HepG2 (cell line): ENCODE measurements at regions not wholly inside any gene's neighbourhood (a gene's known extent, or its start where the extent isn't known, plus 50 kb on each side); places are given as distances from the start of the nearest gene placed in this dataset.

Experiments
- ATAC-seq: fragments of 200-7000 bp; cut with Tn5 transposase; 3 replicates; pipeline ENCODE4 v1.9.1; 2020; ENCODE audit warnings: mild to moderate bottlenecking, moderate library complexity
- BruUV-seq: library from RNA; stranded (reverse); fragments of 400-500 nt; replicated peaks from 2 replicates; lab custom pipeline; 2021; lab: Mats Ljungman, UMichigan
- CTCF ChIA-PET: fragments of 300-600 bp; formaldehyde crosslinking; extraction: SDS; loops from one replicate; lab custom pipeline; 2021; ENCODE audit warnings: low total read pairs, inconsistent platforms, low intra/inter-chr PET ratio; lab: Yijun Ruan, JAX
- POLR2A ChIA-PET: fragments of 350-600 bp; sonication (Branson Sonifier 250); formaldehyde crosslinking; loops from one replicate; lab custom pipeline; 2020; ENCODE audit warnings: antibody characterized with exemption, inconsistent platforms; lab: Yijun Ruan, JAX
- DNase-seq: peaks from one replicate; pipeline ENCODE4 v3.0.0-alpha.2; 2015; ENCODE audit warnings: low spot score
- FAIRE-seq: peaks from 3 replicates; lab custom pipeline; 2011; peaks lifted over from hg19 to GRCh38; lab: Jason Lieb, UNC
- H2AFZ ChIP-seq: one replicate; pipeline ENCODE4 v1.6.1; 2011; ENCODE audit warnings: low read length, inconsistent platforms
- H3K27ac ChIP-seq: fragments of 300-600 bp; 3 replicates; pipeline ENCODE4 v1.8.0; 2011; ENCODE audit warnings: mixed run types, mild to moderate bottlenecking, mixed read lengths, low read length, inconsistent platforms; ENCODE audit not compliant: insufficient read depth; ENCODE audit errors: extremely low read length
- H3K27me3 ChIP-seq, 2 experiments: fragments of 200-600 bp in 1 of 2; 2 replicates in 1 of 2; 3 replicates in 1 of 2; pipeline versions ENCODE4 v1.6.0 to v1.8.0; 2011; ENCODE audit warnings: low read length in 2 of 2, mild to moderate bottlenecking in 2 of 2, moderate library complexity in 2 of 2, inconsistent platforms in 1 of 2; ENCODE audit not compliant: insufficient read depth in 2 of 2, control insufficient read depth in 1 of 2
- H3K36me3 ChIP-seq, 2 experiments: fragments of 200-600 bp in 1 of 2; replicated peaks in 1 of 2; 2 replicates in 1 of 2; 3 replicates in 1 of 2; pipeline versions ENCODE4 v1.5.1 to v1.8.0; 2011; ENCODE audit warnings: low read length in 2 of 2, inconsistent platforms in 1 of 2; ENCODE audit not compliant: insufficient read depth in 2 of 2, control insufficient read depth in 1 of 2
- H3K4me1 ChIP-seq: 2 replicates; pipeline ENCODE4 v1.5.1; 2012; ENCODE audit warnings: low read length, inconsistent platforms; ENCODE audit not compliant: insufficient read depth
- H3K4me2 ChIP-seq: 2 replicates; pipeline ENCODE4 v1.6.0; 2011; ENCODE audit warnings: low read depth, low read length, inconsistent platforms
- H3K4me3 ChIP-seq, 3 experiments: fragments of 200-600 bp in 1 of 3; sonication (generic), shearing (Covaris generic) in 1 of 3; replicated peaks in 1 of 3; 2 replicates each; pipeline ENCODE4 v1.5.1; 2011 to 2016; ENCODE audit warnings: low read length in 3 of 3, inconsistent platforms in 2 of 3, low read depth in 2 of 3, mild to moderate bottlenecking in 2 of 3, control low read depth in 1 of 3, mixed read lengths in 1 of 3; ENCODE audit not compliant: insufficient read depth in 1 of 3
- H3K79me2 ChIP-seq: one replicate; pipeline ENCODE4 v1.6.1; 2011; ENCODE audit warnings: low read length, inconsistent platforms; ENCODE audit not compliant: insufficient read depth
- H3K9ac ChIP-seq: 2 replicates; pipeline ENCODE4 v1.6.0; 2011; ENCODE audit warnings: mild to moderate bottlenecking, low read depth, low read length, inconsistent platforms; ENCODE audit not compliant: insufficient read depth
- H3K9me3 ChIP-seq: 2 replicates; pipeline ENCODE4 v1.5.1; 2012; ENCODE audit warnings: mild to moderate bottlenecking, low read length
- H4K20me1 ChIP-seq: 2 replicates; pipeline ENCODE4 v1.6.0; 2011; ENCODE audit warnings: inconsistent platforms, mild to moderate bottlenecking, low read length, moderate library complexity; ENCODE audit not compliant: insufficient read depth
- HMG20A ChIP-seq: IDR thresholded peaks from 2 replicates; pipeline ENCODE4 v1.6.1; 2016; ENCODE audit warnings: borderline replicate concordance
- PPARG ChIP-seq: conservative IDR thresholded peaks from 2 replicates; pipeline ENCODE4 v1.6.1; 2016; ENCODE audit warnings: missing biosample characterization, missing genetic modification reagents
- ZNF672 ChIP-seq: sonication (generic); formaldehyde crosslinking; IDR thresholded peaks from 2 replicates; pipeline ENCODE4 v1.8.1; 2022; ENCODE audit warnings: missing genetic modification reagents
- ZNF841 ChIP-seq: sonication (generic); formaldehyde crosslinking; IDR thresholded peaks from 2 replicates; pipeline ENCODE4 v1.8.1; 2023; ENCODE audit warnings: missing genetic modification reagents, borderline replicate concordance
- ZNF879 ChIP-seq: sonication (generic); formaldehyde crosslinking; IDR thresholded peaks from 2 replicates; pipeline ENCODE4 v1.8.1; 2023; ENCODE audit warnings: missing genetic modification reagents
- WGBS: methylation state at CpG from one replicate; pipeline ENCODE4 v1.1.6; 2017; ENCODE audit warnings: low lambda C conversion rate; 5-methylcytosine and 5-hydroxymethylcytosine counted together
- in situ Hi-C: cut with HindIII; loops from 2 replicates; pipeline ENCODE4 v1.10.0; 2017; ENCODE audit warnings: low pct_unique_long_range_greater_than_20kb; ENCODE audit not compliant: extremely low pct_ligation_motif_present
- intact Hi-C: fragments of 100-400 bp; cut with micrococcal nuclease; formaldehyde crosslinking; loops from one replicate; pipeline ENCODE4 v1.10.0; 2022; ENCODE audit not compliant: unreplicated experiment
- TF ChIP-seq, protein P1 (sequence below): sonication (generic); formaldehyde crosslinking; IDR thresholded peaks from 2 replicates; pipeline ENCODE4 v1.5.0; 2020; ENCODE audit warnings: mild to moderate bottlenecking, missing genetic modification reagents, moderate library complexity
- TF ChIP-seq, protein P2 (sequence below): sonication (generic); formaldehyde crosslinking; IDR thresholded peaks from 2 replicates; pipeline ENCODE4 v1.4.0; 2020; ENCODE audit warnings: missing genetic modification reagents
- TF ChIP-seq, protein P3 (sequence below): sonication (generic); formaldehyde crosslinking; conservative IDR thresholded peaks from 2 replicates; pipeline ENCODE4 v1.4.0; 2020; ENCODE audit warnings: missing genetic modification reagents
- TF ChIP-seq, protein P4 (sequence below): IDR thresholded peaks from 2 replicates; pipeline ENCODE4 v1.6.1; 2018; ENCODE audit warnings: missing genetic modification reagents

DNA sequence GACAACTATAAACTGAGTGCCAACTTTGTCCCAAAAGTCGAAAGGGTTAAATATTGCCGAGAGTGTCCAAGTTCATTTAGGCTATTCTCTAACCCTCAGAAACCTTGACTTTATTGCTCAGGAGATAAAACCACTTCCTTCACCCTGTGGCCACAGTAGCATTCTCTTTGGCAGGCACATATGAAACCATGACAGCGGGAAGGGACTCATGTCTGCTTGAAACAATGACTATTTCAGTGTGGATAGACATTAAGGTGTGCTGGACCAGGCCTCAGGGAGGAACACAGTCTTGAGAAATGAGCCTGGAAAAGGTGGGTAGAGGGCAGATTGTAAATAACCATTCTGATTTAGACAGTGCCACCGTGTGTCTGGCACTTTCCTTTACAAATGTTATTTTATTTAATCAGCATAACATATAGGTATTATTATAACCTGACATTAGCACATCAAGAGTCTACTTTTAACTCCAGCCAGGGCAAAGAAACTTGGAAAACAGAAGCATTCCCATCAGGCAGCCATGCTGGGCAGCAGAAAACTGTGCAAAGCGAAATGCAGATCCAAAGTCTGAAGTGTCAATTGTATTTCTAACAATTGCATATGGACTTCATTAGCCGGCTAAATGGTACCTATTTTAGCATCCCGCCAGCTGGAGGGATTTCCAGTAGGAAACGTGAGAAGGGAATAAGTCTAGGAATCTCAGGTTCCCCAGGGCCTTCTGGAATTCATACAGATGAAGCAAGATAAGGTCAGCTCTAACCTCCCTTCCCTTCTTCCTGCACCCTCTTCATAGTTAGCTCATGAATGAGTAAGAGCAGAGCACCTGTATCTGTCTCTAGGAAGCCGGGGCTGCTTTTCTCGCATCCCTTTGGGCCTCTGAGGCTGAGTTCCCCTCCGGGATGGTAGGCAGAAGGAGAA lies 212.8 kb upstream of the ELAC2 start:
- Histone ChIP-seq H3K9ac (no peak overlapping the region), H3K4me1 (no peaks in the 10 kb centered on the region), H3K79me2 (no peaks in the 10 kb centered on the region), H4K20me1 (no peaks in the 10 kb centered on the region), H3K9me3 (no peaks in the 10 kb centered on the region), H3K27ac (no peak overlapping the region), H2AFZ (no peak overlapping the region), H3K36me3 (no peaks in the 10 kb centered on the region), H3K4me2 (no peak overlapping the region), H3K4me3 (no peak overlapping the region), H3K27me3 (no peaks in the 10 kb centered on the region; a peak in 1 of 5 replicates)
- in situ Hi-C loops, result no loop called here
- ChIA-PET CTCF (no interaction called here), POLR2A (no interaction called here)
- intact Hi-C loops, result no loop called here
- TF ChIP-seq ZNF841 (CRISPR knock-in tag), result no peak
- TF ChIP-seq, protein P1, sequence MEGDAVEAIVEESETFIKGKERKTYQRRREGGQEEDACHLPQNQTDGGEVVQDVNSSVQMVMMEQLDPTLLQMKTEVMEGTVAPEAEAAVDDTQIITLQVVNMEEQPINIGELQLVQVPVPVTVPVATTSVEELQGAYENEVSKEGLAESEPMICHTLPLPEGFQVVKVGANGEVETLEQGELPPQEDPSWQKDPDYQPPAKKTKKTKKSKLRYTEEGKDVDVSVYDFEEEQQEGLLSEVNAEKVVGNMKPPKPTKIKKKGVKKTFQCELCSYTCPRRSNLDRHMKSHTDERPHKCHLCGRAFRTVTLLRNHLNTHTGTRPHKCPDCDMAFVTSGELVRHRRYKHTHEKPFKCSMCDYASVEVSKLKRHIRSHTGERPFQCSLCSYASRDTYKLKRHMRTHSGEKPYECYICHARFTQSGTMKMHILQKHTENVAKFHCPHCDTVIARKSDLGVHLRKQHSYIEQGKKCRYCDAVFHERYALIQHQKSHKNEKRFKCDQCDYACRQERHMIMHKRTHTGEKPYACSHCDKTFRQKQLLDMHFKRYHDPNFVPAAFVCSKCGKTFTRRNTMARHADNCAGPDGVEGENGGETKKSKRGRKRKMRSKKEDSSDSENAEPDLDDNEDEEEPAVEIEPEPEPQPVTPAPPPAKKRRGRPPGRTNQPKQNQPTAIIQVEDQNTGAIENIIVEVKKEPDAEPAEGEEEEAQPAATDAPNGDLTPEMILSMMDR (CRISPR knock-in tag), result 0 out of 2 replicates have a peak, but pooled peaks have one; percentile 6
- no peak for ATAC-seq
- no peak for FAIRE-seq
- no peak for DNase-seq
- 10% methylated on average over 9 of the region's 11 CpGs for WGBS
- no TSS peak for BruUV-seq

DNA sequence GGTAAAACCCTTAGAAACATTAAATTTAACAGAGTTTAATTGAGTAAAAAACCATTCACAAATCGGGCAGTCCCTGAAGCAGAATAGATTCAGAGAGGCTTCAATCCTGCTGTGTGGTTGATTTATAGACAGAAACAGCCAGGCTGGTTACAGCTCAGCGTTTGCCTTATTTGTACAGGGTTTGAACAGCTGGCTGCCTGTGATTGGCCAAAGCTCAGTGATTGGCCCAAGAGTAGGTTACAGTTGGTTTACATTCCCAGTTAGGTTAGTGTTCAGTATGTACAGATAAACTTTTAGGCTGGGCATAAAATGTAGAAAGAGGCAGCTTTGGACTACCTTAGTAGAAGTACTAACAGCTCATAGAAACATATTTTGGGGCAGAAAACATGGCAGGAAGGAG lies 210.4 kb upstream of the ELAC2 start:
- ATAC-seq (no peak), DNase-seq (no peak), FAIRE-seq (no peak)
- H3K4me2 ChIP-seq, result no peak overlapping the region
- H3K4me1 ChIP-seq, result no peaks in the 10 kb centered on the region
- H3K36me3 ChIP-seq, result no peaks in the 10 kb centered on the region
- intact Hi-C loops (no loop called here), in situ Hi-C loops (no loop called here)
- no peak overlapping the region for H2AFZ ChIP-seq
- CTCF ChIA-PET, result no interaction called here
- POLR2A ChIA-PET, result no interaction called here
- H3K27ac ChIP-seq, result no peak overlapping the region
- H3K9me3 ChIP-seq, result no peaks in the 10 kb centered on the region
- H3K9ac ChIP-seq, result no peak overlapping the region
- H3K79me2 ChIP-seq, result no peaks in the 10 kb centered on the region
- no TSS peak for BruUV-seq
- WGBS, result 3% methylated on average over 2 of the region's 2 CpGs
- H4K20me1 ChIP-seq, result no peaks in the 10 kb centered on the region
- no peak overlapping the region for H3K4me3 ChIP-seq
- H3K27me3 ChIP-seq, result no peaks in the 10 kb centered on the region; a peak in 1 of 5 replicates
- TF ChIP-seq HMG20A (CRISPR knock-in tag), result no peak
- TF ChIP-seq ZNF672 (CRISPR knock-in tag), result no peak
- TF ChIP-seq, protein P2, sequence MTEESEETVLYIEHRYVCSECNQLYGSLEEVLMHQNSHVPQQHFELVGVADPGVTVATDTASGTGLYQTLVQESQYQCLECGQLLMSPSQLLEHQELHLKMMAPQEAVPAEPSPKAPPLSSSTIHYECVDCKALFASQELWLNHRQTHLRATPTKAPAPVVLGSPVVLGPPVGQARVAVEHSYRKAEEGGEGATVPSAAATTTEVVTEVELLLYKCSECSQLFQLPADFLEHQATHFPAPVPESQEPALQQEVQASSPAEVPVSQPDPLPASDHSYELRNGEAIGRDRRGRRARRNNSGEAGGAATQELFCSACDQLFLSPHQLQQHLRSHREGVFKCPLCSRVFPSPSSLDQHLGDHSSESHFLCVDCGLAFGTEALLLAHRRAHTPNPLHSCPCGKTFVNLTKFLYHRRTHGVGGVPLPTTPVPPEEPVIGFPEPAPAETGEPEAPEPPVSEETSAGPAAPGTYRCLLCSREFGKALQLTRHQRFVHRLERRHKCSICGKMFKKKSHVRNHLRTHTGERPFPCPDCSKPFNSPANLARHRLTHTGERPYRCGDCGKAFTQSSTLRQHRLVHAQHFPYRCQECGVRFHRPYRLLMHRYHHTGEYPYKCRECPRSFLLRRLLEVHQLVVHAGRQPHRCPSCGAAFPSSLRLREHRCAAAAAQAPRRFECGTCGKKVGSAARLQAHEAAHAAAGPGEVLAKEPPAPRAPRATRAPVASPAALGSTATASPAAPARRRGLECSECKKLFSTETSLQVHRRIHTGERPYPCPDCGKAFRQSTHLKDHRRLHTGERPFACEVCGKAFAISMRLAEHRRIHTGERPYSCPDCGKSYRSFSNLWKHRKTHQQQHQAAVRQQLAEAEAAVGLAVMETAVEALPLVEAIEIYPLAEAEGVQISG (CRISPR knock-in tag), result no peak
- TF ChIP-seq ZNF879, result no peak
- no peak for TF ChIP-seq PPARG
- TF ChIP-seq, protein P3, sequence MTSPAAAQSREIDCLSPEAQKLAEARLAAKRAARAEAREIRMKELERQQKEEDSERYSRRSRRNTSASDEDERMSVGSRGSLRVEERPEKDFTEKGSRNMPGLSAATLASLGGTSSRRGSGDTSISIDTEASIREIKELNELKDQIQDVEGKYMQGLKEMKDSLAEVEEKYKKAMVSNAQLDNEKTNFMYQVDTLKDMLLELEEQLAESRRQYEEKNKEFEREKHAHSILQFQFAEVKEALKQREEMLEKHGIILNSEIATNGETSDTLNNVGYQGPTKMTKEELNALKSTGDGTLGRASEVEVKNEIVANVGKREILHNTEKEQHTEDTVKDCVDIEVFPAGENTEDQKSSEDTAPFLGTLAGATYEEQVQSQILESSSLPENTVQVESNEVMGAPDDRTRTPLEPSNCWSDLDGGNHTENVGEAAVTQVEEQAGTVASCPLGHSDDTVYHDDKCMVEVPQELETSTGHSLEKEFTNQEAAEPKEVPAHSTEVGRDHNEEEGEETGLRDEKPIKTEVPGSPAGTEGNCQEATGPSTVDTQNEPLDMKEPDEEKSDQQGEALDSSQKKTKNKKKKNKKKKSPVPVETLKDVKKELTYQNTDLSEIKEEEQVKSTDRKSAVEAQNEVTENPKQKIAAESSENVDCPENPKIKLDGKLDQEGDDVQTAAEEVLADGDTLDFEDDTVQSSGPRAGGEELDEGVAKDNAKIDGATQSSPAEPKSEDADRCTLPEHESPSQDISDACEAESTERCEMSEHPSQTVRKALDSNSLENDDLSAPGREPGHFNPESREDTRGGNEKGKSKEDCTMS, result no peak
- TF ChIP-seq, protein P4, sequence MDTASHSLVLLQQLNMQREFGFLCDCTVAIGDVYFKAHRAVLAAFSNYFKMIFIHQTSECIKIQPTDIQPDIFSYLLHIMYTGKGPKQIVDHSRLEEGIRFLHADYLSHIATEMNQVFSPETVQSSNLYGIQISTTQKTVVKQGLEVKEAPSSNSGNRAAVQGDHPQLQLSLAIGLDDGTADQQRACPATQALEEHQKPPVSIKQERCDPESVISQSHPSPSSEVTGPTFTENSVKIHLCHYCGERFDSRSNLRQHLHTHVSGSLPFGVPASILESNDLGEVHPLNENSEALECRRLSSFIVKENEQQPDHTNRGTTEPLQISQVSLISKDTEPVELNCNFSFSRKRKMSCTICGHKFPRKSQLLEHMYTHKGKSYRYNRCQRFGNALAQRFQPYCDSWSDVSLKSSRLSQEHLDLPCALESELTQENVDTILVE (CRISPR knock-in tag), result no peak
